ENCODE measurements at regions not wholly inside any gene's neighbourhood (a gene's known extent, or its start where the extent isn't known, plus 50 kb on each side); places are given as distances from the start of the nearest gene placed in this dataset.
A peak's percentile ranks its signal among the peaks of the same experiment; 100 is the strongest.

DNA sequence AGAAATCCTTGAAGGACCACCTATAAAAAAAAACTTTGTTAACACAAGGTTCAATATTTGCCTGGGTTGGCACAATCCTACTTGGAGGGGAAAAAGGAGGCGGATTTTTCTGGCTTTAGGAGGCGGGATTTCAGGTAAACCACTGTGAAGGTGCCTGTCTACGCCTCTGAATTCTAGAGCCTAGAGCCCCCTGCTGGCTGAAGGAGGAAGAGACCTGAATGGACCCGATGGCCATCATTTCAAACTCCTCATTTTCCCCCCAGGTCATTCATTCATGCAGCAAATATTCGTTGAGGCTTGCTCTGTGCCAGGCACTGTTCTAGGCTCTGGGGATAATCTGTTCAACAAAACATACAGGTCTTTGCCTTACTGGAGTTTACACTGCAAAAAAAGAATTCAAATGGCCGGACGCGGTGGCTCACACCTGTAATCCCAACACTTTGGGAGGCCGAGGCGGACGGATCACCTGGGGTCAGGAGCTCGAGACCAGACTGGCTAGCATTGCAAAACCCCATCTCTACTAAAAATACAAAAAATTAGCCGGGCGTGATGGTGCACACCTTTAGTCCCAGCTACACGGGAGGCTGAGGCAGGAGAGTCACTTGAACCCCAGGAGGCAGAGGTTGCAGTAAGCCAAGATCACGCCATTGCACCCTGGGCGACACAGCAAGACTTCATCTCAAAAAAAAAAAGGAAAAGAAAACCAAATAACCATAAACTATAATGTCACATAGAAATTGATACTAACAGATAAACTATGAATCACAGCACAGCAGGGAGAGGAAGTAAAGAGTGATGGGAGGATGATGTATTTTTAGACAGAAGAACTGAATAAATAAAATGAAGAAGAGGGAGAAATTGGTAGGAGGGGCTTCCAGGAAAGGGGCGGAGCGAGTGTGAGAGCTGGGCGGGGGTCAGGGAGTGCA lies 90.1 kb upstream of the NFE2L3 start:
- TF ChIP-seq POLR2AphosphoS5 (IDR thresholded peaks at IDR 0.05), result no peak
- TF ChIP-seq EP300 (conservative IDR thresholded peaks at IDR 0.05; ENCODE audit: poor library complexity, severe bottlenecking), result no peak
- peak; percentile 38 for TF ChIP-seq CTCF (IDR thresholded peaks at IDR 0.05; ENCODE audit: poor library complexity, severe bottlenecking)

Measured in neural cell (in vitro differentiated cells).